NCI-H748 (cell line): ENCODE measurements at regions not wholly inside any gene's neighbourhood (a gene's known extent, or its start where the extent isn't known, plus 50 kb on each side); places are given as distances from the start of the nearest gene placed in this dataset.
A peak's percentile ranks its signal among the peaks of the same experiment; 100 is the strongest.
"Not testable (repeated sequence)": the region's sequence is repeated elsewhere in the genome, so short reads cannot be mapped to it uniquely, and the experiment has no call there.

Source experiments
- DNase-seq: peaks from one replicate; lab custom pipeline; 2025; ENCODE audit not compliant: unreplicated experiment; lab: John Stamatoyannopoulos, UW

DNA sequence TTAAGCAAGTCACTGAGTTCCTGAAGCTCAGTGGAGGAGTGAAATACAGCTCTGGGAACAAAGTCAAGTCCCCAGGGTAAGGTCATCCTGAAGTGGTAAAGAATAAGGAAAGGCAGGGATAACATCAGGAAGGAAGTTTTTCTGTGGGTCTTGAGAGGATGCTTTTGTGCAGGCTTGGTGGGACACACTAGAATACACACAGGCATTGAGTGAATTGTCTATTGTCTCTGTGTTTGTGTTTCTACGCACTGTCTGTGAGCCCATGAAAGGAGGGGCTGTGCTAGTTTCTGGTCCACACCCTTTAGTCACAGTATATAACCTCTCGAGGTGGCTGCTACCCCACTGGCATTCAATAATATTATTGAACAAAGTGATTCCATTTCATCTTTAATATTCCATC lies 95.8 kb upstream of the ABCB5 start:
- peak; percentile 93 for DNase-seq

DNA sequence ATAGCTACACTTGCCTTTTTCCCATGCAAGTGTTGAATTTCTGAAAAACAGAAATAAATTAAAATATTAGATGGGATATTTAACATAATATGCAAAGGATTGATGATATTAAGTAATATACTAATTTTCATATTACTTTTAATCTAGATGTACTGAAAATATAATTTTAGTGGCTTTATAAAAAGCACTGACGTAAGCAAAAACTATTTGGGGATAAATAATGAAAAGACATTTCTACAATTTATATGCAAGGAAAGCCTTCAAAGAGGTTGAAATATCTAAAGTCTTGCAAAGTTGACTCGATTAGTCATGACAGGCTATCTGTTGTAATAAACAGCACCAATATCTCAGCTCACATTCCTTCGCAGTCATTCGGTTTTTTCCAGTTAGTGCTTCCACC lies 94.9 kb upstream of the ABCB5 start:
- no peak for DNase-seq

DNA sequence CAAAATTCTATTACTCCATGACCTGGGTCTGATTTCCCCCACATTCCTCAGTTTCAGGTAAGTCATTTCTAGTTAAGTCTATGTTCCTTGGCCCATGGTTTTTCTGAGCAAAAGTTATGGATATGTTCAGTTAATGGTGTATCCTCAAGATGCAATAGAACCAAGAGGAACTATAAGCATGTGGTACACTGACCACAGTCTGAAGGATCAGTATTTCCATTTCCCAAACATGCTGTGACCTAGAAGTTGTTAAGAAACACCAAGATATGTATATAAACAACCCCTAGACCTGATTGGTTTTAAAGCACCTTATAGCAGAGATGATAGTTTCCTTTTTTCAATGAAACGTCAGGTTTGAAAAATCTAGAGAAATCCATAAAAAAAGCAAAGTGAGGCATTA lies 94.2 kb upstream of the ABCB5 start:
- DNase-seq, result no peak

DNA sequence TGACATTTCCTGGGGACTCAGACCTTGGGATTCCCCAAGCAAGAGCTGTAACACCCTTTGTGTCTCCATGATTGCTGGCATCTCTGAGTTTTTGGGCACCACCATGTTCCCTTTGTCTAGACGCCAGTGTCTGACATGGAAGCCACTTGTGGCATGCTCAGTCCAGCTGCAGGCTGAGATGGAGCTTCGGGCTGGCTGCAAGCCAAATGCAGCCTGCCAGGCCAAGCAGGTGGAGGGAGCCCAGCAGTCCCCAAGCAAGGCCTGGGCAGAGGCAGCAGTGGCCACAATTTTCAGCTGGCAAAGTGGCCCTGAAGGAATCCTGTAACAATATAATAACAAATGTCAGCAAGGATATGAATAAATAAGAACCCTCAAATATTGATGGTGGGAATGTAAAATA lies 86.2 kb upstream of the ABCB5 start:
- peak; percentile 8 for DNase-seq

DNA sequence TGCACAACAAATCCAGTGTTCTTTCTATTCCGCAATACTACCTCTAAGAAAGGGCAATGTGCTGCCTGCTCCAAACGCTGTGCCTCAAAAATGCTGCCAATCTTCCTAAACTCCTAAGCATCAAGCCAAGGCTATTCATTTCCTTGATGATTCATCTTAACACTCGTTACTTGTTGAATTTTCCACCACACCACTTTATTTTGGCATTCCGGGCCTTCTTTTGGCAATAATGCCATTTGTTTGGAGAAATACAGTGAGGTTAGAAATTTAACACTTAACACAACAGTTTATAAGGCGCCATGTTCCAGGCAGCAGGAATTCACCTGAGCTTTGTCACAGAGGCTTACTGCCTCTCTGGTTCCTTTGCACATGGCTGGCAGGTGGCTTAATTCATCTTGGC lies 82.6 kb upstream of the ABCB5 start:
- DNase-seq, result no peak

DNA sequence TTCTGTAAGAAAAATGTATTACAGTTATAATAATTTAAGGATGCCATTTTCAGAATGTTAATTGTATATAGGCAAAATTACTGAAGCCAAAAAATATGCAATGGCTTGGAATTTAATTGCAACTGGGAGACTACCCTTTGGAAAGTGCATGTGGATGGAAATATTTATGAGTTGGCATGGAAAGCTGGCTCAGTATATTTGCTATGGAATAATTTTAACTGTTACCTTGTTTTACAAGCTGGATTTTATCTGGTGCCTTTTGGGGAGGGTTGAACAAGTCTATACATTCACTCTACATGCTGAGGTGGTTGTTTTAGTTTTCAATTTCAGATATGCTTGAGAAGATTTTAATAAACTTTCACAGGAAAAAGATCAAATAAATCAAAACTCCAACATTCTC lies 80.9 kb upstream of the ABCB5 start:
- no peak for DNase-seq

DNA sequence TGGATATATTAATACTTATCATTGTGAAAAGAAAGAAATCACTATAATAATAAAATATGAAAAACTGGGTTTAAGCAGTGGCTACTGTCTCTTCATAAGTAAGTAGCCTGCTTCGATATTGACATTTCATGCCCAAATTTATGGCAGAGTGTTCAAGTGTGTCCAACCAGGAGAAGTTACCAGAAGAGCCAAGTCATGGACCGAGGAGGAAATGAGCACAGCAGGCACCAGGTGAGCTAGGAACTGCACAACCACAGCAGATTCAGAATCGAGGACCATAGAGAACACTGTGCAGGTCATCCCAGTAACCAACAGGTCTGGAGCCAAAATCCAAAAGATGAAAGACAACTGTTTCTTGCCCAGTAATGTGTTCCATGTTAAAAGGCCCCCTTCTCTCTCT lies 79.9 kb upstream of the ABCB5 start:
- no peak for DNase-seq

DNA sequence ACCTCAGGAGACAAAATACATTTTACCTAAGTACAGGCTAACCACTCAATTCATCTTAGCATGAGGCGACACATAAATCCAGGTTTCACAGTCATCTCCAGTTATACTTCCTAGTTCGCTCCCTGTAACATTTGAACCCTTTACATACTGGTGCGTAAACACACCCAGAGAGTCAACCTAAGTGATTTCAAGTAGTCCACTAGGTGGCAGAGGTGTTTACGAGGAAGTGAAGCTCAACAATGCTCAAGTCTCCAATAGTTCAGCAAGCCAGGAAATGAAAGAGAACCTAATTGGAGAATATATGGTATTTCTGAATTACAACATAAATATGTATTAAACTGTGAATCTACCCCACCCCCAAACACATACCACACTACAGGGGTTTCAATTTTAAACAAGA lies 76.3 kb upstream of the ABCB5 start:
- no peak for DNase-seq

DNA sequence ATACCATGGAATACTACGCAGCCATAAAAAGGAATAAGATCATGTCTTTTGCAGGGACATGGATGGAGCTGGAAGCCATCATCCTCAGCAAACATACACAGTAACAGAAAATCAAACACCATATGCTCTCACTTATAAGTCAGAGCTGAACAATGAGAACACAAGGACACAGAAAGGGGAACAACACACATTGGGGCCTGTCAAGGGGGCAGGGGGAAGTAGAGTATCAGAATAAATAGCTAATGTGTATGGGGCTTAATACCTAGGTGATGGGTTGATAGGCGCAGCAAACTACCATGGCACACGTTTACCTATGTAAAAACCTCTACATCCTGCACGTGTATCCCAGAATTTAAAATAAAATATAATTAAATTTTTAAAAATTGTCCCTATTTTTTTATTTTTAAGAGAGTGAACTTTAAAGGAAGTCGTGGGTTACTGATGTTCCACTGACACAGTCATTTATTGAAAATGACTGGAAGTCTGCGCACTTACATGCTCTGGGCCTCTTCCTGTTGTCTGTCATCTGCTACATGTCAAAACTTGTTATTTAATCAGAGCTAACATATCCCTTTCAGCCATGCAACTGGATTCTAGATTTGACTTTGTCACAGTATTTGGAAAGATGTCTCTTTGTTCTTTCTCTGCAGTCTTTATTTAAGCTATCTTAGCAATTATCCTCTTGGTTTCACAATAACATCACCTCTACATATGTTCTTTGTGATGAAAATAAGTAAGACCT lies 73.7 kb upstream of the ABCB5 start:
- DNase-seq, result peak; percentile 61

DNA sequence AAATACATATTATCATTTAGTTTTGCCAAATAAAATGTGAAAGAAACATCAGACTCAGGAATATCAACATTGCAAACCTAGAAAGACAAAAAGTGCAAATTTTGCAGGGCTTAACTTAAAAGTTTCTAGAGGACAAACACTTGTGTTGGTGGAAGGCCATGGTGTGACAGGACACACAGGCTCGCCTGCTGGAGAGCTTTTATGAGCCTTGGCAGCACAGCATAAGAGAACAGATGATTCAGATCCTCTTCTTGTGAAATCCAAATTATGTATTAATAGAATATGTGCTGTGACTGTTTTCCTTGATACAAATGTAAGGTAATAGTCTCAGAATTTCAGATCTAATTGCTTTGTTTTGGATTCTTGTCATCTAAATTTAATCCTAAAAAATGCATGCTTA lies 72.9 kb upstream of the ABCB5 start:
- no peak for DNase-seq

DNA sequence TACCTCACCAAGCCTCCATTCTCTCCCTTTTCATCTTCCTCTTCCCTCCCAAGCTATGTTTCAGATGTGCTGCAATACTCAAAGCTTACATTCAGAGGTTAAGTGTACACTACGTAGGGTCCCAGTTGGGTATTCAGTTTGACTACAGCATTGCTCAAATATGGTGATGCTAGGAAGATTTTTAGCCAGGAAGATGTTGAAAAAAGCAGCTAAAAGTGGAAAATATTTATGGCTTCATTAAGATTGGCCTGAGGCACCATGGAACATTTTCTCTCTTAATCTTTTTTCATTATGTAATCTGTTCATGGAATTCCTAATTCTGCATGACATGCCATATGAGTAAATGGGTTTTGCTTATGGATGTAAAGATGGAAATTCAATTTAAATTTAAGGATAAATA lies 72.0 kb upstream of the ABCB5 start:
- DNase-seq, result no peak

DNA sequence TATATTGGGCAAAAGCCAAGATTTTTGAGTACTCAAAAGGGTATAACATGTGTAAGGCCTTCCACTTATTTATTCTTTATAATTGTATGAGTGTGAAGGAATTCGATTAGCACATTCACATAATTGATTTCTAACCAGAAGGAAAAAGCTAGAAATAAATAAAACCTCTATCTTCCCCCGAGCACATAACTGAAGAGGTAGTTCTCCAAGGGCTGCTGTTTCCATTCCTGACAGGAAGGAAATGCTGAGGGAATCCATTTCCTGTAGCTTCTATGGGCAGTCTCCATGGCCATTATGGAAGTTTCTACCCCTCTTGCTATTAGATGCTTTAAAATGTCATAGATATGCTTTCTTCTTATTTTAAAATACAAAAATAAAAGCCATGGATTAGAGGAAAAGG lies 70.5 kb upstream of the ABCB5 start:
- DNase-seq, result no peak

DNA sequence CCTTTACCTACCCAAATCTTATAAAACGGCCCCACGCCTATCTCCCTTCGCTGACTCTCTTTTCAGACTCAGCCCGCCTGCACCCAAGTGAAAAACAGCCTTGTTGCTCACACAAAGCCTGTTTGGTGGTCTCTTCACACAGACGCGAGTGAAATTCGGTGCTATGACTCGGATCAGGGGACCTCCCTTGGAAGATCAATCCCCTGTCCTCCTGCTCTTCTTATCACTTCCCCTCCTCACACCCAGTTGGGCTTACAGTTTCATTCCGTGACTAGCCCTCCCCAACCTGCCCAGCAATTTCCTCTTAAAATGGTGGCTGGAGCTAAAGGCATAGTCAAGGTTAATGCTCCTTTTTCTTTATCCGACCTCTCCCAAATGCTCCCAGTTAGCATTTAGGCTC lies 68.5 kb upstream of the ABCB5 start:
- not testable (repeated sequence) for DNase-seq

DNA sequence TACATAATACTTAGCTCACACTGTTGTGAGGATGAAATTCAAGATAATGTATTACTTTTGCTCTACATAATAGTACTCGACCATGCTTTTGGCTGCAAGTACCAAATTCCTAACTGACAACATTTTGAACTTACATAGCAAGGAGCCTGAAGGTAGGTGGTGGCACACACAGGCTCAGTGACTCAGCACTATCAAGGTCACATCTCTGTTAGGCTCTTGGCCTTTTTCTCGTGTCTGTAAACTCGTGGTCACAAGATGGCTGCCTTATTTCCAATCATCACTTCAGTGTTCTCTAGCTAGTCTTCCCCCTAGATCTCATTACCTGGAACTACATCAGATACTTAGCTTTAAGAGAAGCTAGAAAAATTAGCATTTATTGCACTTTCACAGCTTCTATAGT lies 61.4 kb upstream of the ABCB5 start:
- no peak for DNase-seq

DNA sequence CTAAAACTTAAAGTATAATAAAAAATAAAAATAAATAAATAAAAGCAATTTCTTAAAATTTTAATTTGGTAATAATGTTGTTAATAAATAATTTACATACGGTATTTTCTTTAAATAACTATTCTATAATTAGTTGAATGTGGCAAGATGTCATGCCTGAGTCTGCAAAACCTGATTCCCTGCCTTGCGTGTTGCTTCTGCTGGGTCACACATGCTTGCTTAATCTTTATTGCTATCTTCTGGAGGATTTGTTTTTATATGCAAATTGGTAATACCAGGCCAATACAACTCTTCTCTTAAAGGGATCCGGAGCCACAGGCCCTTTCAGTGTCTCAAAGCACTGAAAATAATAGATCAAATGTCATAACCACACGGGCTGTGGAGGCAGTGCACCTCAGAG lies 59.4 kb upstream of the ABCB5 start:
- DNase-seq, result no peak

DNA sequence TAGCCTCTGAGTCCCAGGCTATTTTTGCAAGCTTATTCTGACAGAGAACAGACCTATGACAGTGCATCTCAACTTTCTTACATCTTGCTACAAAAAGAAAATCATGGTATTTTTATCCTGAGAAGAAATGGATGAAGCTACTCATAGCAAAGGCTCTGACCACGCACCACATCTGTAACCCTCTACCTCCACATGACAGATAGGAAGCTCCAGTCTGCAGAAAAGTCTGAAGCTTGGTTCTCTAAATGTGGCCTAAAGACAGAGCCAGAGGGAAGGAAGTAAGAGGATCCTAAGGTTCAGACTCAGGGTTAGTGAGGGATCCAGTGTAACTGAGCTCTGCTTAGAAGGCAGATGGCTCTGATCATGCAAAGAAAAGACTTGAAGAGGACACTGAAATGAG lies 58.4 kb upstream of the ABCB5 start:
- DNase-seq, result no peak

DNA sequence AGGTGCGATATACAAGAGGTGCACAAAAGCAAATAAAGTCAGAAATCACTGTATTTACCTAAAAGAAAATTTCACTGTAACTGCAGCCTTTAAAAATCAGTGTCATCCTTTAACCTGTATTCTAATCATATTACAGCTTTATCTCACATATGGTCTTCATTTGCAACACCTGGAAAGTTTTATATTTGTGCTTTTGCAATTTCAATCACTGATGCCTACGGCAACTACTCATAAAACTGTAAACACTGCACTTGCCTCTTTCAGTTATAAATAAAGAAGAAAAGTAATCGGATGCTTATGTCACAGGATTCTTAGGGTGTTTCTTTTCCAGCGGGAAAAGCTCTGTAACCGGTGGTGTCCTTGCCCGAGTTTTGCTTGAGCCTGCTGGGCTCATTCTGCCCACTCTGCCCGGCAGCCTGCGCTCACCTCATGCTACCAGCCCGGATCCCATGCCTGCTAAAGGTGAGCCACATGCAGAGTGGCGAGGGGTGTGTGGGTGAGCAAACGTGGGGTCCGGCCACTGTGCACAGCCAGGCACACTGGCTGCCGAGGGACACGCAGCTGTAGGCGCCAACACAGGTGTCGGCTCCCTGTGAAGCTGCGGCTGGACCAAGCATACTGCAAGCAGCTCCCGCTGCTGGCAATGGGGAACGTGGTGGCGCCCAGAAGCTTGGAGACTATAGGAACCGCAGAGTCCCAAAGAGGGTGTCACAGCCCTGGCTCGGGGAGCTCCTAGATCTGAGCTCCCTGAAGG lies 56.3 kb upstream of the ABCB5 start:
- no peak for DNase-seq

DNA sequence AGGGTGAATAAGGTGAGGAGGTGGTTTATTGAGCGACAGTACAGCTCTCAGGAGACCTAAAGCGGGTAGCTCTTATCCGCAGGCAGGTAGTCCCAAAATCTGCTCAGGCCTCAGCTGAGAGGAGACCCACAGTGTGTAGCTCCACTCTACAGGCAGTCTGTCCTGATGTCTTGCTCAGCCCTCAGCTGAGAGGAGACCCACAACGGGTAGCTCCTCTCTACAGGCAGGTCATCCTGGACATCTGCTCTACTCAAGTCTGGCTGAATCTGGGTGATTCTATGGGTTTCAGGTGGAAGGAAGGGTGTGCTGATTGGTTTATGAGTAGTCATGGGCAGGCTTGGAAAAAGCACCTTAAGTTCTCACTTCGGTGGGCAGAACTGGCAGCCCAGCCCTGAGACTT lies 55.6 kb upstream of the ABCB5 start:
- no peak for DNase-seq

DNA sequence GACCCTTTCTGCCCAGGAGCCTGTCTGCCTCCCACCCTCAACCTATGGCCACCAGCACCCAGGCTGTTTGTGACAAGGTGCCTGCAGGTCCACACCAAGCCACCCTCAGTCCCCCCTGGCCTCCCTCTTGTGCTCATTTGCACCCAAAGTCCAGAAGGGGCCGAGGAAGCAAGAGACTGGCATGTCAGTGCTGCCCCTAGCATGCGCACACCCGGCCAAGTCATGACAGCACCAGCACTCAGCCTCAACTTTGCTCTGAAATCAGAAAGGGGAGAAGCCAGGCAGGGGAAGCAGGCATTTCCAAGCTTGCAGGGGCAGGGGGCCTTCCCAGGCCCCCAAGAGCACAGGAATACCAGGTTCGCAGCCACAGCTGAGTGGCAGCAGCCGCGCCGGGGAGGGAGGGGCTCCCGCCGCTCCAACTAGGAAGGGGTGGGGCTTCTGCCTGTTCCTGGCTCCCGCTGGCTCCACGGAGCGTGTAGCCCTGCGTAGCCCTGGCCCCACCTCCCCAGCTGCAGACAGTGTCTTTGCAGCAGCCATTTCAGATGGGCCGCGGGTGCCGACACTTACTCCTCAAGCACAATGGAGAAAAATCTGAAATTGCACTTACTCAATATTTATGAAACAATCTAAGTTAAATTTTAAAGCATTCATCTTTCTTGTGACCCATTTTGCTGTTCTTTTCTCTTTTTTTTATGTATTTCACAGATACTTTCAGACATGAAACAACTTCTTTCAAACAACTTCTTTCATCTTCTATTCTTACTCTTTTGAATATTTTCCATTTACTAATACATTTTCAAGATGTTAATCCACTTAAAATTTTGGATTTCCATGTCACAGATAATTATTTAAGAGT lies 54.9 kb upstream of the ABCB5 start:
- peak; percentile 73 for DNase-seq

DNA sequence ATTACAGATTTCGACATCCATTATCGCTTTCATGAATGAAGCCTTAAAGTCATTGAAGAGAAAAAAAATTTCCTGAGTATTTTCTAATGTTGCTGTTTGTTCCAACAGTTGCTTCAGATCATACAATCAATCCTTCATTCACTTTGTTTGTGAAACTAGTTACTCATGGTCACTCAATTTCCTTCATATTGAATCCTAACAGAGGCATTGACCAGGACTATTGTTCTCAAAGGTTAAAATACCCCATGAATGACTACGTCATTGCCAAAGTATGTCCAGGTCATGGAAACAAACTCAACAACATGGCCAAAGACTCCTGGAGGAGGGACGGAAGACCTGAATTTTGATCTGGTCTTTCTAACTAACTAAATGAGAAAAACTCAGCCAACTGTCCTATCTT lies 54.0 kb upstream of the ABCB5 start:
- DNase-seq, result no peak

DNA sequence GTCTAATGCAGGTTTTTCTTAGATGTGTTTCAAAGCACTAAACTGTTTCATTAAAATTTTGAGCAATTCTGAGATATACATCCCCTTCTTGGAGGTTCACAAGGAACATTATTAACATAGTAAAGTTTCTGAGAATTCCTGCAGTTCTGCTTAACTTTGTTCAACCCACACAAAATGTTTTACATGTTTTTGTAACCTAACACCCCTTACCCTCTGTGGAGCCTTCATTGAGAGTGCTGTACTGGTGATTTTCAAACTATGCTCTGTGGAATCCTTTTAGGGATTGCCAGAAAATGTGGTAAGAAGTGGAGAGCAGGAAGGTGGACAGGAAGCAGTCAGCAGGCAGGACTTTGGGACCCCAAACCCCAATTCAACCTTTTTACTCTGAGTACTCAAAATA lies 53.6 kb upstream of the ABCB5 start:
- DNase-seq, result no peak

DNA sequence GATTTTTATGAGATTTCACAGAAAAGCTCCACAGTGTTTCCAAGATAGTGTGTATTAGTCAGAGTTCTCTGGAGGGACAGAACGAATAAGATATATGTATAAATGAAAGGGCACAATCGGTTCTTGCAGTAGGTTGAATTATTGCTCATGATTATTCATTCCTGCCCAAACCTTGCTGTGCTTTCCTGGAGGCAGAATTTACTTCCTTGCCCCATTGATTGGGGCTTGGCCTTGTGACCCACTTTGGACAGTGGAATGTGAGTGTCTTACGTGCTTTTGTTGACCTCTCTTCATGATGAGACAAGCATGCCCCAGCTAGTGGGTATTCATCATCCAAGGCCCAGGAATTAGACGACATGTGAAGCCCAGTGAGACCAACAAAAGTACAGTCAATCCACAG lies 53.0 kb upstream of the ABCB5 start:
- DNase-seq, result no peak
